EL (cell line): ENCODE measurements at regions not wholly inside any gene's neighbourhood (a gene's known extent, or its start where the extent isn't known, plus 50 kb on each side); places are given as distances from the start of the nearest gene placed in this dataset.
"Not testable (repeated sequence)": the region's sequence is repeated elsewhere in the genome, so short reads cannot be mapped to it uniquely, and the experiment has no call there.

Experiments used
- DNase-seq: peaks from one replicate; pipeline ENCODE4 v3.0.0-alpha.2; 2016

GRCh38 chr14:96688629-96689028 is 108.6 kb upstream of the VRK1 start:
- no peak for DNase-seq

- DNase-seq, result no peak
Measured at GRCh38 chr14:96690713-96691383, 106.3 kb upstream of the VRK1 start.

DNA sequence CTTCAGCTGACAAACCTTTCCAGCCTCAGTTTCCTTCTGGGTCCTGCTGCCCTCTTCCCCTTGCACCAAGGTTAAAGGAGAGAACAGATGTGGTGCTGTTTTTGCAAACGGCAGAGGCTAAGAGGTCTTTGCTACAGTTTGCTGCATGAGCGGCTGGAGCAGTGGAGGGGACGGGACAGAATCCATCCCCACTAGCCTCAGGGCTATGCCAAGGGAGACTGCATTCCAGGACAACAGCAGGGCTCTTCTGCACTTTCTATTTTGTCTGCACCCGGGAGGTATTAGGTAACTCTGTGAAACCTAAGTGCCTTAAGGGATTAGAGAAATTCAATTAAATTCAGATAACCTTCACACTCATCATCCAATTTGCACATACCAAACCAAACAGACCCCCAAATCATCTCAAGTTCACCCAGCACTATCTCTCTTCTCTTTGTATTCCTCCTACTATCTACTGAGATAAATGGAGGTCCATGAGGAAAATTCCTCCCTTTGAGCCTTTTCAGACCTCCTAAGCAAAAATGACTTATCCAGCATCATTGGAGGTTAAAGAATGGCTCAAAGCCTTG is 103.8 kb upstream of the VRK1 start:
- DNase-seq, result no peak

- DNase-seq, result no peak
Measured at GRCh38 chr14:96693987-96694386, 103.2 kb upstream of the VRK1 start.

GRCh38 chr14:96698960-96699539 is 98.1 kb upstream of the VRK1 start:
- DNase-seq, result no peak

GRCh38 chr14:96699666-96700065 is 97.5 kb upstream of the VRK1 start:
- no peak for DNase-seq

GRCh38 chr14:96702831-96703230 is 94.4 kb upstream of the VRK1 start:
- no peak for DNase-seq

DNA sequence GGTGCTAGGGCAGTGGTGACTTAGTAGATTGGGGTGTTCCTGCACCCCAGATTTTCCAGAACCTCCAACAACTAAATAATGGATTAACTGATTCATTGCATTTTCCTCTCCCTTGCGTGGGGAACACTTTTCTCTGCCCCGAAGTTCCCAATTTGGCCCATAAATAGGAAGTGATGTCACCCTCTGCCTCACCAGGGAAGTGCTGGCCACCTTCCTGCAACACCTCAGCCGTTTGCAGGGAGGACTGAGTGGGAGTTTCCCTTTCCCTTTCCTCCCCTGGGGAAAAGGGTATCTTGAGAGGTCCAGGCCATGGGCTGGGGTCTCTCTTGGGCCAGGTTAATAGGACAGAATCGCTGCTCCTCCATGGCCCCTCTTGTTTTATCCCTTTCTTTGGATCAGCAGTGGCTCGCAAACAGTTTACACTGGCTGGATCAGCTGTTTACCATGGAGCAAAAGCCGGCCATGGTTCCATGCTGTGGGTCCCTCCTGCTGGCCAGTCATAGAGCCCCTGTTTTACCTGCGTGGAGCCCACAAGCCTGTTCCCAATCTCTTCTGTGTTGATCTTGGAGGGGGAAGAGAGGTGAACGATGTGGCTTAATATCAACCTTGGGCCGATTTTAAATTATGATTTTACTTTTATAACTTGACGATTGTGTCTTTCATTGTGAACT is 91.6 kb upstream of the VRK1 start:
- DNase-seq, result no peak

GRCh38 chr14:96706893-96707292 is 90.3 kb upstream of the VRK1 start:
- DNase-seq, result no peak

- no peak for DNase-seq
Measured at GRCh38 chr14:96710060-96710666, 87.0 kb upstream of the VRK1 start.

DNA sequence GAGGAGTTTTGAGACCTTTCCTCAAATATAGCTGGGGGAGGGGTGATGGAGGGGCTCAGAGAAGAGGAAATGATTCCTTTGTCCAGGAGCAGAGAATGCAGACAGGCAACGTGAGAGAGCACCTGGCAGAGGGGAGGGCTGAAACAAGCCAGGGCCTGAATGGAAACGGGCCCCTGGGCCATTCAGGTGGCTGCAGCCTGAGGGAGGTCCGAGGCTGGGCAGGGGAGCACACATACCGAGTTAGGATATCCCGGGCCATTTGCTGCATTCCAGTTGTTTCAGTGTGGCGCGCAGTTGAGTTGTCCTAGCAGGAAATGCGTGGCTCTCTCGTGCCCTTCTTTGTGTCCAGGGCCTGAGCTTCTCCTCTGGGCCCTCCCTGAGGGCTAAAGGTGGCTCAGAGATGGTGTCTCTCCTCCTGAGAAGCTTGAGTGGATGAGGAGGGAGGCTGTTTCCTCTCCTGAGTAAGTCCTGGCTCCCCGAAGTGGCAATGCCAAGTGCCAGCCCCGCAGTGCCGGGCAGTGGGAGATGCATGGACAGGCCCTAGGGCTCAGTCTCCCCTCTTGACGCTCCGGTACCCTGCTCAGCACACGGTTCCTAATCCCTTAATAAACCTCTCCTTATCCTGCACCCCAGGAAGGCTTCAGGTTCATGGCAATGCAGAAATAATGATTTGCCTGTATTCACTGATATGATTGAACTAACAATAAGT is 85.5 kb upstream of the VRK1 start:
- DNase-seq, result no peak

- DNase-seq, result no peak
Measured at GRCh38 chr14:96713426-96713825, 83.8 kb upstream of the VRK1 start.

GRCh38 chr14:96714537-96714936 is 82.6 kb upstream of the VRK1 start:
- not testable (repeated sequence) for DNase-seq

DNA sequence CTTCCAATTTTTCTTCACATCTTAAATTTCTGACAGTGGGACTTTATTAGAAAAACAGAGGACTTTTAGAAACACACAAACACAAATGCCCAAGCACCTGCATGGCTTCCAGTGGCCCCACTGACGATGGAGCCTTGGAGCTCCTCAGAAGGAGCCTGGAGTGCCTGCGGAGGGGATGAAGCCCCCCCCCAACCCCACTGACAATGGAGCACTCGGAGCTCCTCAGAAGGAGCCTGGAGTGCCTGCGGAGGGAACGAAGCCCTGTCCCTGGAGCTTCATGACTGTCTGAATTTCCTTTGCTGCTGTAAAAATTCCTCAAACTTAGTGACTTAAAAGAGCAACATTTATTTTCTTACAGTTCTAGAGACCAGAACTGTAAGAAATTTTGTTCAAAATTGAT is 80.1 kb upstream of the VRK1 start:
- DNase-seq, result no peak

DNA sequence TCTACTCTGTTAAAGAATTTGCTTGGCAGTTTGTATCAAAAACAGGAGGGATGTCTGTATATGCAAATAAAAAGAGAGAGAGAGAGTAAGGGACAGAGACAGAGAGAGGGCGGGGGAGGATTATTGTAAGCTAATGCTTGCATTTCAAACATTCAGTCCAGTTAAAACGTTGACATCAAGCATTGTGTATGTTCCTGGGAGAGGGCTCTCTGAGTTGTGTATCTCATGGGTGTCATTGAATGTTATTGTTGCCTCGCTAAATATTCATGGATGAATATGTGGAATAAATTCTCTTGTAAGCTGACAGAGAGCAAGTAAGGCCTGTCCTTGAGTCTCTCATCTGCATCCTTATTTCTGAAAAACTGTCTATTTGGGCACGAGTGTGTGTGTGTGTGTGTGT is 78.8 kb upstream of the VRK1 start:
- DNase-seq, result no peak

DNA sequence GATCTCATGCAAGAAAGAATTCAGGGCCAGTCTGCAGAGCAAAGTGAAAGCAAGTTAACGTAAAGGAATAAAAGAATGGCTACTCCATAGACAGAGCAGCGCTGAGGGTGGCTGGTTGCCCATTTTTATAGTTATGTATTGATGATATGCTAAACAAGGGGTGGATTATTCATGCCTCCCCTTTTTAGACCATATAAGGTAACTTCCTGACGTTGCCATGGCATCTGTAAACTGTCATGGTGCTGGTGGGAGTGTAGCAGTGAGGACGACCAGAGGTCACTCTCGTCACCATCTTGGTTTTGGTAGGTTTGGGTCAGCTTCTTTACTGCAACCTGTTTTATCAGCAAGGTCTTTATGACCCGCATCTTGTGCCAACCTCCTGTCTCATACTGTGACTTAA is 76.5 kb upstream of the VRK1 start:
- DNase-seq, result not testable (repeated sequence)

GRCh38 chr14:96722736-96723135 is 74.4 kb upstream of the VRK1 start:
- no peak for DNase-seq

DNA sequence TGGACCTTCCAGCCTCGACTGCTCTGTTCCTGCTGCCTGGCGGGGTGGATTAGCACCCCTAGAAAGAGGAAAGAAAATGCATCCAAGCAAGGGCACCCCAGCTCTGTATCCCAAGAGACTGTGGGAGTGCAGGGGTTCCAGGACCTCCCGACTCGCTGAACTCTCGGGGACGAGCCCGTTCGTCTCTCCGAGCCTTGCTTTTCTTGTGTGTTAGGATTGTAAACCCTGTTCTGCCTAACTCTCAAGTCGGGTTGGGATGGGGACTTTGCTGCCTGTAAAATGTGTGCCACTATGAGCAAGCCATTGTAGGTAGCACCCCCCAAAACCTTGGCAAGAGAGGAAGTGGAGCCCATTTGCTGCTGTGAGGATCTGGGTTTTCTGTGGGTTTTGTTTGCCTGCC is 73.2 kb upstream of the VRK1 start:
- no peak for DNase-seq

DNA sequence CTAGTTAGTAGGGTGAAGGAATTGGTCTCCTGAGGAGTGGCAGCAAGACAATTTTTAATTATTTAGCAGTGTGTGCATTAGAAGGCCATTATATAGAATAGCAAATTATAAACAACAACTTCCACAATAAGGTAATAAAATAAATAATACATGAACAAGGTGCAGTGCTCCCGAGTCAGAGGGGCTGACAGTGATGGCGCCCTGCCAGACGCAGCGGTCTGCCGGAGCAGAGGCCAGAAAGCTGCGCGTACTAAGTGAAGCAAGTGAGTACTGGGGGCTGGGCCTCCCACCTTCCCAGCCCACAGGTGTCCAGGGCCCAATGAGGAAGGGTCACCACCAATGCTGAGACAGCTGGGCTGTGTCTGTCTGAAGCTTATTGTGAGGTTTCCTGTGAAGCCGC is 72.0 kb upstream of the VRK1 start:
- no peak for DNase-seq

- no peak for DNase-seq
Measured at GRCh38 chr14:96727073-96727472, 70.1 kb upstream of the VRK1 start.

DNA sequence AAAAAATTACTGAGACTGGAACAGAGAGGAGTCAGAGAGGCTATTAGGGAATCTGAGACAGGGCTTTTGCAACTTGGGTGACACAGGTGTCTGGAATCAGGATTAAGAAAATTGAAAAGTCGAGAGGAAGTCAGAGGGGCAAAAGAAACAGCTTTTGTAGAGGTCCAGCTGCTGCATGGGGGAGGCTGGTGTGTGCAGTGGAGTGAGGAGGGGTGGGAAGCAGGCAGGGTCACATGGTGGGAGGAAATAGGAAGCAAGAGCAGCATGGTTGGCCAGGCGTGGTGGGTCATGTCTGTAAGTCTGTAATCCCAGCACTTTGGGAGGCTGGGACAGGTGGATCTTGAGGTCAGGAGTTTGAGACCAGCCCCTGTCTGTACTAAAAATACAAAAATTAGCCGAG is 69.7 kb upstream of the VRK1 start:
- no peak for DNase-seq

GRCh38 chr14:96727980-96728717 is 69.0 kb upstream of the VRK1 start:
- no peak for DNase-seq
